Activated CD4-positive, alpha-beta memory T cell treated with anti-CD3 and anti-CD28 coated beads for 36 hours (primary cell): ENCODE measurements at regions not wholly inside any gene's neighbourhood (a gene's known extent, or its start where the extent isn't known, plus 50 kb on each side); places are given as distances from the start of the nearest gene placed in this dataset.

Source experiments
- CTCF ChIA-PET: fragments of 350-600 bp; sonication (Branson Sonifier 250); formaldehyde crosslinking; loops from one replicate; lab custom pipeline; 2021; ENCODE audit warnings: antibody characterized with exemption, inconsistent platforms; lab: Charles Lee
- POLR2A ChIA-PET: fragments of 350-600 bp; sonication (Branson Sonifier 250); formaldehyde crosslinking; loops from one replicate; lab custom pipeline; 2021; ENCODE audit warnings: antibody characterized with exemption; lab: Charles Lee
- DNase-seq: peaks from one replicate; pipeline ENCODE4 v3.0.0-alpha.2; 2020
- H3K27ac Mint-ChIP-seq: one replicate; pipeline ENCODE4 v1.8.0; 2021; ENCODE audit warnings: mixed read lengths
- H3K27me3 Mint-ChIP-seq: one replicate; pipeline ENCODE4 v1.8.0; 2021; ENCODE audit warnings: mixed read lengths
- H3K36me3 Mint-ChIP-seq: one replicate; pipeline ENCODE4 v1.8.0; 2021; ENCODE audit warnings: mixed read lengths
- H3K4me1 Mint-ChIP-seq: one replicate; pipeline ENCODE4 v1.8.0; 2021; ENCODE audit warnings: low read depth, mixed read lengths
- H3K4me3 Mint-ChIP-seq: one replicate; pipeline ENCODE4 v1.8.0; 2021; ENCODE audit warnings: mild to moderate bottlenecking, mixed read lengths
- H3K9me3 Mint-ChIP-seq: one replicate; pipeline ENCODE4 v1.8.0; 2021; ENCODE audit warnings: mixed read lengths
- intact Hi-C: fragments of 100-400 bp; cut with micrococcal nuclease; formaldehyde crosslinking; loops from one replicate; pipeline ENCODE4 v1.15.1; 2023

DNA sequence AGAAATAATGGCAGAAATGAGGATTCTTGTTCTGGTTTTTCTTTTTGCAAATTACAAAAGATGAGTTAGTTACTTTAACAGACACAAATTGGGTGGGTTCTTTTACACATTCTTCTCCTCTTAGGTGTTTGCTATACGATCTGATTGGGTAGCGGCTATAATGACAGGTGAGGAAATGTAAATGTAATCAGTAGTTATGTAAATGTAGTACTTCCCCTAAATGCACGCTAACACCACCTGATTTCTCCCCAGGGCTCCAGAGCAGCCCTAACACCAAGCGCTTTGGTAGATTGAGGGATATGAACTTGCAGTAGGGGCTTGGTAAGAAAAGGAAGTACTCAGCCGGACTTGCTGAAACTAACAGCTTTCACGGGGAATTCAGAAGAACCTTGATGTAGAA lies 499.4 kb upstream of the NOX3 start:
- ChIA-PET POLR2A (no interaction called here), CTCF (no interaction called here)
- Mint-ChIP-seq H3K4me1 (no peaks in the 10 kb centered on the region), H3K27me3 (peaks cover 2% of the 10 kb centered on the region), H3K9me3 (peaks cover 3% of the 10 kb centered on the region), H3K27ac (no peak overlapping the region), H3K4me3 (no peak overlapping the region), H3K36me3 (no peaks in the 10 kb centered on the region)
- no peak for DNase-seq
- intact Hi-C loops: no loop called here

DNA sequence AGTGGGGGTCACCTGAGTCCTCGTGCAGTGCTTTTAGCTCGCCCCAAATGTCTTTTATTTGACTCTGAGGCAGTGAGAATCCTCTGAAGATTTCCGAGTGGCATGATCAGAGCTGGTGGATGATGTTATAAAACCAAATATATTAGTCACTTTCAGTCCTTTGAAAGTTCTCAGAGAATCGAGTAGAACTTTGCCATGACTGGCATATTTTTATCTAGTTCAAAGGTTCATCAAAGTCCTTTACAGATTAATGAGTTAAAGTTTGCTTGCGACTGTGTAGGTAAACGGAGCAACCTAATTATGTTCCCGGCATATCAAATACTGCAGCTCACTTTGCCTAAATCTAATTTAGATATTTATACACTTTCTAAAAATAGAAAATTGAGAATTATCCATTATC lies 498.5 kb upstream of the NOX3 start:
- no peak overlapping the region for H3K4me3 Mint-ChIP-seq
- H3K27me3 Mint-ChIP-seq: peaks cover 2% of the 10 kb centered on the region
- ChIA-PET CTCF (no interaction called here), POLR2A (no interaction called here)
- intact Hi-C loops: no loop called here
- peaks cover 1% of the 10 kb centered on the region for H3K9me3 Mint-ChIP-seq
- no peak for DNase-seq
- no peaks in the 10 kb centered on the region for H3K4me1 Mint-ChIP-seq
- H3K36me3 Mint-ChIP-seq: no peaks in the 10 kb centered on the region
- H3K27ac Mint-ChIP-seq: no peak overlapping the region

DNA sequence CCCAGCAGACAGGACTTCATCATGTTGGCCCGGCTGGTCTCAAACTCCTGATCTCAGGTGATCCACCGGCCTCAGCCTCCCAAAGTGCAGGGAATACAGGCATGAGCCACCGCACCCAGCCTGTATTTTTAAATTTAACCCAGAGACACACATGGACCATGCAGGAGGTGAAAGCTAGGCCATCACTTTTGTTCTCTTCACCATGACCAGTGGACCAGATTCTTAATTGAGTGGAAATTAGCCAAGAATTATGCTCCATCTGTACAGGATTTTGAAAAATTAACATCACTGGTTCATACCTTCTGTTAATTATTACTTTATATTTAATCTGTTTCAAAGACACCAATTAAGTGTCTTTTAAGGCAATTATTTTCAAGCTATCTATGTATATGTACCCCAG lies 493.6 kb upstream of the NOX3 start:
- Mint-ChIP-seq H3K36me3 (peaks cover 5% of the 10 kb centered on the region), H3K4me1 (no peaks in the 10 kb centered on the region), H3K9me3 (peaks cover 20% of the 10 kb centered on the region), H3K4me3 (no peak overlapping the region), H3K27me3 (peaks cover 2% of the 10 kb centered on the region), H3K27ac (no peak overlapping the region)
- intact Hi-C loops: no loop called here
- ChIA-PET POLR2A (interaction anchor here (0.6 kb wide), 1 partner anchor 183 kb away, joined by 3 read pairs; no protein-coding TSS in a partner anchor), CTCF (no interaction called here)
- no peak for DNase-seq

DNA sequence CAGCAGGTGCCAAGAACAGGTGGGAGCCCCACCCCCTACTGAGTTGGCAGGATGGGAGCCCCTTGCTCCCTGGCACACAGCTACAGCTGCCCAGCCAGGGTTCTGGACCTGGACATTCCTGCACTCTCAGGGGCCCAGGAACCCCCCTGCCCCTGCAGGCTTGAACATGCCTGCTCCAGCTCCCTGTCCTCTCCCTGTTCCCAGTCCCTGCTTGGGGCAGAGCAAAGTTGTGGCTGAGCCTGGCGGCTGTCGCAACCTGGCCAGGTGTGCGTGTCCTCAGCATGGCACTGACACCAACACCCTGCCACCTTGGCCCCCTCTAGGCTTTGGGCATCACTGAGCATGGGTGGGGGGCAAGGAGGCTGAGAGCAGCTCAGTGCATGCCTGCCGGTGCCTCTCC lies 491.2 kb upstream of the NOX3 start:
- H3K4me1 Mint-ChIP-seq: no peaks in the 10 kb centered on the region
- H3K36me3 Mint-ChIP-seq: peaks cover 5% of the 10 kb centered on the region
- DNase-seq: no peak
- H3K27me3 Mint-ChIP-seq: no peaks in the 10 kb centered on the region
- H3K9me3 Mint-ChIP-seq: peaks cover 22% of the 10 kb centered on the region
- ChIA-PET CTCF (no interaction called here), POLR2A (no interaction called here)
- intact Hi-C loops: no loop called here
- H3K27ac Mint-ChIP-seq: no peak overlapping the region
- no peak overlapping the region for H3K4me3 Mint-ChIP-seq

DNA sequence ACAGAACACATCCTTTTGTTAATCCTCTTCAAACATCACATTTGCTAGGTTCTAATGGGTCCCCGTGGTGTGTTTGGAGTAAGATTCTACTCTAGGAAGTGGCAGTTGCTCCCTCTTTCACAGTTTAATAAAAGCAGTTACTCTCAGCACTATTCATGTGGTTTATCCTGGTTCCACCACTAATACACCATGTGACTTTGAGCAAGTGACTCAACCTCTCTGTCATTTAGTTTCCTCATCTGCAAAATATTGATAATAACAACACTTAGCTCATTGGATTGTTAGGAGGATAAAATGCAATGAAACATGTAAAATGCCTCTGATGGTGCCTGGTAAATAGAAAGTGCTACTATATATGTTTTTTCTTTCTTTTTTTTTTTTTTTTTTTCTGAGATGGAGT lies 488.0 kb upstream of the NOX3 start:
- H3K36me3 Mint-ChIP-seq: peaks cover 5% of the 10 kb centered on the region
- H3K4me3 Mint-ChIP-seq: no peak overlapping the region
- H3K27ac Mint-ChIP-seq: no peak overlapping the region
- intact Hi-C loops: no loop called here
- ChIA-PET CTCF (no interaction called here), POLR2A (no interaction called here)
- H3K4me1 Mint-ChIP-seq: no peaks in the 10 kb centered on the region
- H3K9me3 Mint-ChIP-seq: peaks cover 26% of the 10 kb centered on the region
- no peak for DNase-seq
- no peaks in the 10 kb centered on the region for H3K27me3 Mint-ChIP-seq

DNA sequence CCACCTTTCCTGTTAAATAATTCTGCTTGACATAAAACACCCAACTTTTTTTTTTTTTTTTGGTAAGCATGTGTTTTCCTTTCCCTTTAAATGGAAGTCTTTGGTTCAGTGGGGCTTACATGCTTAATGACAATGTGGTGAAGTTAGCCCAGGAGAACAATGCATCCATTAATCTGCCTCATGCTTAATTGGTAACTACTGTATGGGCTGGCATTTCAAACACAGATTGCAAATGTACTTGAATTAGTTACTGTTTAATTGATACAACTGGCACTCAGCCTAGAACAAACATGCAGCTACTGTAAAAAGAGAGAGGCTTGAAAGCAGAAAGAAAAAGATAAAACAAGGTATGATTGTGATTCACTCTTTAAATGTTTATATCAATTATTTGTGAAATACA lies 483.6 kb upstream of the NOX3 start:
- POLR2A ChIA-PET: no interaction called here
- peaks cover 7% of the 10 kb centered on the region for H3K9me3 Mint-ChIP-seq
- intact Hi-C loops: no loop called here
- no peaks in the 10 kb centered on the region for H3K36me3 Mint-ChIP-seq
- H3K27me3 Mint-ChIP-seq: no peaks in the 10 kb centered on the region
- no peaks in the 10 kb centered on the region for H3K4me1 Mint-ChIP-seq
- H3K4me3 Mint-ChIP-seq: no peak overlapping the region
- no peak for DNase-seq
- CTCF ChIA-PET: no interaction called here
- H3K27ac Mint-ChIP-seq: no peak overlapping the region

DNA sequence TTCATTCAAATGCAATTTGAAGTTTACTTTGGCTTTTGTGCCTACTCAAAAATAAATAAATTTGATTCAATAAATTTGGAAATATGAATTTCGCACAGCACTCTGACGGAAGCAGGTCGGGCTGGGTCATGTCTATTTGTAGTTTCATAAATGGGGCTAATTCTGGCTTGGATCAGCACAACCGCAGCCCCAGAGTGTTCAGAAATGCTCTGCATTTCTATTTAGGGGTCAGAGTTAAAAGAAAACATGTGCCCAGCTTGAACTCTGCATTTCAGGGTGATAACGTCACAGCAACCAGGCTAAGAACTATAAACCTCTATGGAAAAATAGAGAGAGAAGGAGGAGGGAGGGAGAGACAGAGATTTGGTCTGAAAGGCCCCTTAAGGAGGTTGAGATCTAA lies 480.9 kb upstream of the NOX3 start:
- CTCF ChIA-PET: no interaction called here
- Mint-ChIP-seq H3K27ac (no peak overlapping the region), H3K36me3 (peaks cover 5% of the 10 kb centered on the region), H3K4me3 (no peak overlapping the region), H3K9me3 (peaks cover 4% of the 10 kb centered on the region), H3K27me3 (no peaks in the 10 kb centered on the region), H3K4me1 (no peaks in the 10 kb centered on the region)
- no peak for DNase-seq
- POLR2A ChIA-PET: no interaction called here
- intact Hi-C loops: no loop called here

DNA sequence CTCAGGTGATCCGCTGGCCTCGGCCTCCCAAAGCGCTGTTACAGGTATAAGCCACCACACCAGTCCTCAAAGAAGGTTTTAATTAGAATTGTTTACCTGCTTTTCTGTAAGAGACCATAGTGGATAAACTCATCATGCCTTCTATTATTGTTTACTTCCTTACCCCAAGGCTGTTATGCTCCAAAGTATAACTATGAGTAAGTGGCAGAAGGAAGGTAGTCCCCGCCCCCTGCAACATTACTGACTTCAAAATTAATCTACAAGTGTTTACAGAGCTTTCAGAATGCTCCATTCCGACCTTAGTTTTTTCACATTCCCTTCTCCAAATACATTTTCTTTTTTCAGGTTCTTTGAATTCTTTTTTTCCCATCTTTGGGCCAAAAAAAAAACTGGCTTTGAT lies 480.5 kb upstream of the NOX3 start:
- no peak for DNase-seq
- no peak overlapping the region for H3K27ac Mint-ChIP-seq
- H3K4me3 Mint-ChIP-seq: no peak overlapping the region
- H3K4me1 Mint-ChIP-seq: no peaks in the 10 kb centered on the region
- POLR2A ChIA-PET: no interaction called here
- H3K36me3 Mint-ChIP-seq: peaks cover 5% of the 10 kb centered on the region
- intact Hi-C loops: no loop called here
- peaks cover 2% of the 10 kb centered on the region for H3K9me3 Mint-ChIP-seq
- CTCF ChIA-PET: no interaction called here
- H3K27me3 Mint-ChIP-seq: no peaks in the 10 kb centered on the region

DNA sequence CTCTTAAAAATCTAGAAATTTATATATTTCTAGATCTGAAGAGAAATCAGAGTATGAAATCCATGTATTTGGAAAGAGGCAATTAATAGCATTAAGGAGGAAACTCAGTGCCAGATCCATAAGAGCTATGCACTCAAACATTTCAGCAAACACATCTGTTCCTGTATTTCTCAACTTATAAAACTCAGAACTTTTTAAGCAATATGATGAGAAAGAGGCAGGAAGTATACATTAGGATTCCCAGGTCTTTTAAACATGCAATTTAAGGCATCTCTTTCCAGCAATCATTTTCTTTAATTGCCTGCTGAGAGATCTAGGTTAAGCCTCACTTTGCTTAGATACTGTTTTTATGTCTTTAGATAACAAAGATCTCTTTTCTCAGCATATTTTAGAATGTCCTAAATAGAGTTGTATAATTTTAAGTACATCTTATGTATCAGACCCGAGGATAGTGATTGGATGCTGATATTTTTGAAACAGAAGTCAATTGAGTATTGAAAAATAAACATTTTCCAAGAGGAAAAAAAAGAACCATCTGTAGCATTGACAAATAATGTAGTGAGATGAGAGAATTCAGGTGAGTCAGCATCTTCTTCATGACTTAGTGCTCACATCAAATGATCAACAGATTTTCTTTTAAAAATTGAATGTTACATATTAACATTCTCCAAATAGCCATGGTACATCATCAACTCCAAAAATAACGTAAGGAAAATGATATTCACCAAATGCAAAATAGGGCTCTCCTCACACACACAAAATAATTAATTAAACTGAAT lies 461.4 kb upstream of the NOX3 start:
- CTCF ChIA-PET: no interaction called here
- Mint-ChIP-seq H3K9me3 (peaks cover 3% of the 10 kb centered on the region), H3K4me1 (no peaks in the 10 kb centered on the region), H3K4me3 (no peak overlapping the region), H3K36me3 (peaks cover 2% of the 10 kb centered on the region), H3K27me3 (no peaks in the 10 kb centered on the region), H3K27ac (no peak overlapping the region)
- intact Hi-C loops: no loop called here
- POLR2A ChIA-PET: no interaction called here
- DNase-seq: no peak

DNA sequence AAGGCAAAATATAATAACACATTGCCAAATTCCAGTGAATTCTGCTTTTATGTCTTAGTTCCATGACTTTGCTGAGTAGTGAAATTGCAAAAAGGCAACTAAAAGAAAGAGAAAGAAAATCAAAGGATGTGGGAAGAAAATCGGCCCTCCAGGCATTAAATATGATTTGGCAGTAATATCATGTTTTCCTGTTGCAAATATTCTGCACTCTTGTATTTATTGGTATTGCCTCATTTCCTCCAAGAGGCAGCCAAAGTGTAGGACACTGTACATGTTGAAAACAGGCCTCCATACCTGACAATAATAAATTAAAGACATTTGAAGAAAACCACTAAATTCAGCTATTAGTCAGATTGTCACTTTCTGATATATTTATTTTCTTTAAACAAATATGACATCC lies 460.0 kb upstream of the NOX3 start:
- CTCF ChIA-PET: no interaction called here
- H3K36me3 Mint-ChIP-seq: peaks cover 5% of the 10 kb centered on the region
- DNase-seq: no peak
- H3K4me1 Mint-ChIP-seq: no peaks in the 10 kb centered on the region
- H3K27ac Mint-ChIP-seq: no peak overlapping the region
- no peaks in the 10 kb centered on the region for H3K27me3 Mint-ChIP-seq
- H3K9me3 Mint-ChIP-seq: peaks cover 3% of the 10 kb centered on the region
- intact Hi-C loops: no loop called here
- H3K4me3 Mint-ChIP-seq: no peak overlapping the region
- POLR2A ChIA-PET: no interaction called here

DNA sequence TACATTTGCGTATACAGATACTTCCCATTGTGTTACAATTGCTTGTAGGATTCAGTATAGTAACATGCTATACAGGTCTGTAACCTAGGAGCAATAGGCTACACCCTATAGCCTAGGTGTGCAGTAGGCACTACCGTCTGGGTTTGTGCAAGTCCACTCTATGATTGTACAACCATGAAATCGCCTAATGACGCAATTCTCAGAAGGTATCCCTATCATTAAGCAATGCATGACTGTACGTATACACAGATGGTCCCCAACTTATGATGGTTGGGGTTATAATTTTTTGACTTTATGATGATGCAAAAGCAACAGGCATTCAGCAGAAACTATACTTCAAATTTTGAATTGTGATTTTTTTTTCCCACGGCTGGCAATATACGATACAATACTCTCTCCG lies 458.2 kb upstream of the NOX3 start:
- intact Hi-C loops: no loop called here
- Mint-ChIP-seq H3K27me3 (no peaks in the 10 kb centered on the region), H3K27ac (no peak overlapping the region), H3K36me3 (peaks cover 10% of the 10 kb centered on the region), H3K4me3 (no peak overlapping the region), H3K4me1 (no peaks in the 10 kb centered on the region), H3K9me3 (peaks cover 15% of the 10 kb centered on the region)
- DNase-seq: no peak
- ChIA-PET POLR2A (no interaction called here), CTCF (no interaction called here)

DNA sequence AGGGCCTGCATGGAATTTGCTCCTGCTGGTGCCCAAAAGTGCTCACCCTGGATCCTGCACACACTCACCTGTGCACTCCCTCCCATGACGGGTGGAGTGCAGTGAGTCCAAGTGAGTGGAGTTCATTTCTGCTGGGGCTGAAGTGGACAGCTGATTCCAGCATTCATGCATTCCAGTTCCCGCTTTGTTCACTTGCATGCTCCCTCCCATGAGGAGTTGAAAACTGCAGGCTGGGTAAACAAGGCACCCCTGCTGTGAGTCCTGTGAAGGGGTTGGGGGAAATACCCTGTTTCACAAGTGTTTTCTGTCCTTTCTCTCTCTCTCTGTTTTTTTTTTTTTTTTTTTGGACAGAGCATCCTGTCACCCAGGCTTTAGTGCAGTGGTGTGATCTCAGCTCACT lies 454.1 kb upstream of the NOX3 start:
- Mint-ChIP-seq H3K4me3 (no peak overlapping the region), H3K9me3 (peaks cover 23% of the 10 kb centered on the region), H3K36me3 (peaks cover 14% of the 10 kb centered on the region), H3K27me3 (no peaks in the 10 kb centered on the region), H3K4me1 (no peaks in the 10 kb centered on the region), H3K27ac (no peak overlapping the region)
- POLR2A ChIA-PET: interaction anchor here (0.5 kb wide), 1 partner anchor 93 kb away, joined by 3 read pairs; no protein-coding TSS in a partner anchor
- intact Hi-C loops: no loop called here
- CTCF ChIA-PET: no interaction called here
- no peak for DNase-seq

DNA sequence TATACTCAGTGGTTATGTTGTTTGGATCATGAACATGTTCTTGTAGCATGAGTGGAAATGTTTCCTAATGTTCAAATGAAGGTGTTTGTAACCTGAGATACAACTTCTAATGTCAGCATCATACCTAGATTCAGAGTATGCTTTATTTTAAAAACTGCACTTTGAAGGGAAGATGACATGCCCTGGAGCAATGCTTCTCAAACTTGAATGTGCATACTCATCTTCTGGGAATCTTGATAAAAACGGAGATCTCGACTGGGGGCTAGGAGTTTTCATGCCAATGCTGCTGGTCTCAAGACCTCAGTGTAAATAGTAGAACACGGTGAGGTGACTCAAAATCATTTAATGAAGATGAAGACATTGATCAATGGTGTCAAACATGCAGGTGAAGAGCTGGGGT lies 440.0 kb upstream of the NOX3 start:
- ChIA-PET CTCF (no interaction called here), POLR2A (no interaction called here)
- H3K27ac Mint-ChIP-seq: no peak overlapping the region
- no peak for DNase-seq
- H3K4me1 Mint-ChIP-seq: no peaks in the 10 kb centered on the region
- H3K36me3 Mint-ChIP-seq: no peaks in the 10 kb centered on the region
- H3K9me3 Mint-ChIP-seq: no peaks in the 10 kb centered on the region
- H3K4me3 Mint-ChIP-seq: no peak overlapping the region
- H3K27me3 Mint-ChIP-seq: no peaks in the 10 kb centered on the region
- intact Hi-C loops: no loop called here
